Loucy (cell line): ENCODE measurements at regions not wholly inside any gene's neighbourhood (a gene's known extent, or its start where the extent isn't known, plus 50 kb on each side); places are given as distances from the start of the nearest gene placed in this dataset.

ENCODE experiments used
- H2AFZ ChIP-seq: fragments of 200-600 bp; sonication (generic); 2 replicates; pipeline ENCODE4 v1.6.0; 2016; ENCODE audit warnings: antibody characterized with exemption, mild to moderate bottlenecking, low read length, moderate library complexity
- H3F3A ChIP-seq: fragments of 200-600 bp; 2 replicates; pipeline ENCODE4 v1.6.0; 2016; ENCODE audit warnings: antibody characterized with exemption, low read depth, mild to moderate bottlenecking
- H3K27me3 ChIP-seq: fragments of 200-600 bp; sonication (generic); 2 replicates; pipeline ENCODE4 v1.6.1; 2014; ENCODE audit warnings: low read length, mild to moderate bottlenecking; ENCODE audit not compliant: insufficient read depth, poor library complexity, severe bottlenecking
- H3K36me3 ChIP-seq: fragments of 200-600 bp; sonication (generic); 2 replicates; pipeline ENCODE4 v1.6.1; 2016; ENCODE audit warnings: low read length; ENCODE audit not compliant: insufficient read depth
- H3K4me1 ChIP-seq: fragments of 200-600 bp; sonication (generic); 2 replicates; pipeline ENCODE4 v1.5.1; 2014; ENCODE audit warnings: low read length, mild to moderate bottlenecking; ENCODE audit not compliant: insufficient read depth, poor library complexity, severe bottlenecking
- H3K4me2 ChIP-seq: fragments of 200-600 bp; sonication (generic); 2 replicates; pipeline ENCODE4 v1.6.0; 2014; ENCODE audit warnings: antibody characterized with exemption, low read length, low read depth, mild to moderate bottlenecking; ENCODE audit not compliant: poor library complexity, severe bottlenecking
- H3K4me3 ChIP-seq: fragments of 200-600 bp; sonication (generic); 2 replicates; pipeline ENCODE4 v1.5.1; 2014; ENCODE audit warnings: low read length, mild to moderate bottlenecking, mixed read lengths; ENCODE audit not compliant: poor library complexity, severe bottlenecking
- H3K79me2 ChIP-seq: fragments of 200-600 bp; sonication (generic); 2 replicates; pipeline ENCODE4 v1.6.1; 2014; ENCODE audit warnings: low read length; ENCODE audit not compliant: insufficient read depth
- H3K9ac ChIP-seq: fragments of 200-600 bp; sonication (generic); 2 replicates; pipeline ENCODE4 v1.6.0; 2014; ENCODE audit warnings: mild to moderate bottlenecking, low read depth, low read length, moderate library complexity; ENCODE audit not compliant: poor library complexity, severe bottlenecking
- H3K9me2 ChIP-seq: fragments of 200-600 bp; sonication (generic); replicated peaks from 2 replicates; pipeline ENCODE4 v1.6.1; 2016; ENCODE audit warnings: low read depth, low read length, mixed read lengths
- H3K9me3 ChIP-seq: fragments of 200-600 bp; sonication (generic); 2 replicates; pipeline ENCODE4 v1.6.1; 2014; ENCODE audit warnings: mild to moderate bottlenecking, antibody characterized with exemption, low read length, low read depth; ENCODE audit not compliant: insufficient read depth
- H4K20me1 ChIP-seq: fragments of 200-600 bp; sonication (generic); 2 replicates; pipeline ENCODE4 v1.6.0; 2014; ENCODE audit warnings: antibody characterized with exemption, low read length, mild to moderate bottlenecking; ENCODE audit not compliant: insufficient read depth, poor library complexity, severe bottlenecking
- EZH2phosphoT487 ChIP-seq: fragments of 200-600 bp; IDR thresholded peaks from 2 replicates; pipeline ENCODE4 v1.6.1; 2018; ENCODE audit warnings: antibody characterized with exemption, mild to moderate bottlenecking, moderate library complexity, borderline replicate concordance
- TF ChIP-seq, protein P1 (sequence below): fragments of 200-600 bp; sonication (generic); conservative IDR thresholded peaks from 2 replicates; pipeline ENCODE4 v1.5.1; 2014; ENCODE audit warnings: mild to moderate bottlenecking, antibody characterized with exemption, low read length

GRCh38 chr10:90399782-90400181 is 458.1 kb downstream of the HTR7 start:
- Histone ChIP-seq H3K27me3 (no peaks in the 10 kb centered on the region), H2AFZ (no peak overlapping the region), H3K4me3 (no peak overlapping the region), H3K9ac (no peak overlapping the region), H3F3A (no peaks in the 10 kb centered on the region), H3K4me2 (no peak overlapping the region), H3K4me1 (no peaks in the 10 kb centered on the region), H3K9me2 (no peaks in the 10 kb centered on the region), H3K79me2 (no peaks in the 10 kb centered on the region), H3K36me3 (no peaks in the 10 kb centered on the region), H4K20me1 (no peaks in the 10 kb centered on the region), H3K9me3 (no peaks in the 10 kb centered on the region)
- TF ChIP-seq, protein P1, sequence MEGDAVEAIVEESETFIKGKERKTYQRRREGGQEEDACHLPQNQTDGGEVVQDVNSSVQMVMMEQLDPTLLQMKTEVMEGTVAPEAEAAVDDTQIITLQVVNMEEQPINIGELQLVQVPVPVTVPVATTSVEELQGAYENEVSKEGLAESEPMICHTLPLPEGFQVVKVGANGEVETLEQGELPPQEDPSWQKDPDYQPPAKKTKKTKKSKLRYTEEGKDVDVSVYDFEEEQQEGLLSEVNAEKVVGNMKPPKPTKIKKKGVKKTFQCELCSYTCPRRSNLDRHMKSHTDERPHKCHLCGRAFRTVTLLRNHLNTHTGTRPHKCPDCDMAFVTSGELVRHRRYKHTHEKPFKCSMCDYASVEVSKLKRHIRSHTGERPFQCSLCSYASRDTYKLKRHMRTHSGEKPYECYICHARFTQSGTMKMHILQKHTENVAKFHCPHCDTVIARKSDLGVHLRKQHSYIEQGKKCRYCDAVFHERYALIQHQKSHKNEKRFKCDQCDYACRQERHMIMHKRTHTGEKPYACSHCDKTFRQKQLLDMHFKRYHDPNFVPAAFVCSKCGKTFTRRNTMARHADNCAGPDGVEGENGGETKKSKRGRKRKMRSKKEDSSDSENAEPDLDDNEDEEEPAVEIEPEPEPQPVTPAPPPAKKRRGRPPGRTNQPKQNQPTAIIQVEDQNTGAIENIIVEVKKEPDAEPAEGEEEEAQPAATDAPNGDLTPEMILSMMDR: no peak
- no peak for TF ChIP-seq EZH2phosphoT487

GRCh38 chr10:90403211-90404000 is 454.4 kb downstream of the HTR7 start:
- Histone ChIP-seq H3K4me3 (no peak overlapping the region), H3K9me3 (no peaks in the 10 kb centered on the region), H3K4me1 (no peaks in the 10 kb centered on the region), H3K79me2 (no peaks in the 10 kb centered on the region), H3F3A (no peaks in the 10 kb centered on the region), H2AFZ (no peak overlapping the region), H4K20me1 (no peaks in the 10 kb centered on the region), H3K9ac (no peak overlapping the region), H3K9me2 (no peaks in the 10 kb centered on the region), H3K4me2 (no peak overlapping the region), H3K36me3 (no peaks in the 10 kb centered on the region), H3K27me3 (no peaks in the 10 kb centered on the region)
- no peak for TF ChIP-seq EZH2phosphoT487
- TF ChIP-seq, protein P1: no peak

- TF ChIP-seq EZH2phosphoT487: no peak
- TF ChIP-seq, protein P1: no peak
- Histone ChIP-seq H3K4me1 (no peaks in the 10 kb centered on the region), H4K20me1 (no peaks in the 10 kb centered on the region), H3K9me3 (no peaks in the 10 kb centered on the region), H3K4me2 (no peak overlapping the region), H3K79me2 (no peaks in the 10 kb centered on the region), H3F3A (no peaks in the 10 kb centered on the region), H2AFZ (no peak overlapping the region), H3K9me2 (no peaks in the 10 kb centered on the region), H3K36me3 (no peaks in the 10 kb centered on the region), H3K9ac (no peak overlapping the region), H3K27me3 (no peaks in the 10 kb centered on the region), H3K4me3 (no peak overlapping the region)
Observed at GRCh38 chr10:90407131-90407530, 450.7 kb downstream of the HTR7 start.
